Hippocampal formation (tissue), 2 donors: ENCODE measurements at regions not wholly inside any gene's neighbourhood (a gene's known extent, or its start where the extent isn't known, plus 50 kb on each side); places are given as distances from the start of the nearest gene placed in this dataset.

Source experiments
- DNase-seq, 2 donors: peaks; one replicate each; lab custom pipeline; 2025; lab: John Stamatoyannopoulos, UW

DNA sequence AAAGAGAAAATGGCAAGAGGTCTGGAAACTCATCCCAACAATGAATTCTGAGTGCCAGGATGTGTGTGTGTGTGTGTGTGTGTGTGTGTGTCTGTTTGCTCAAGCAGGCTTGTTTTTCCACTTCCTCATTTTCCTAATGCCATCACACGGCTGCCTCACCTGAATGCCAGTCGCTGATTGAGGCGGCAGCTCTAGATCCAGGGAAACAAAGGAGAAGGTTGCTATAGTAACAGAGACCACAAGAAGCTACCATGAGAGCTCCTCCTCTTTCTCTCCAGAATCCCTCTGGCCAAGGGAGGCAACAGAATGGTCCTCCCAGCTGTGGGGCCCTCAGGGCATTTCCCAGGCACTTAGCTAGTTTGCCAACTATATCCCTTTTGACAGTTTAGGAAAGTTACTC lies 241.1 kb upstream of the TSHZ2 start:
- no peak for DNase-seq

DNA sequence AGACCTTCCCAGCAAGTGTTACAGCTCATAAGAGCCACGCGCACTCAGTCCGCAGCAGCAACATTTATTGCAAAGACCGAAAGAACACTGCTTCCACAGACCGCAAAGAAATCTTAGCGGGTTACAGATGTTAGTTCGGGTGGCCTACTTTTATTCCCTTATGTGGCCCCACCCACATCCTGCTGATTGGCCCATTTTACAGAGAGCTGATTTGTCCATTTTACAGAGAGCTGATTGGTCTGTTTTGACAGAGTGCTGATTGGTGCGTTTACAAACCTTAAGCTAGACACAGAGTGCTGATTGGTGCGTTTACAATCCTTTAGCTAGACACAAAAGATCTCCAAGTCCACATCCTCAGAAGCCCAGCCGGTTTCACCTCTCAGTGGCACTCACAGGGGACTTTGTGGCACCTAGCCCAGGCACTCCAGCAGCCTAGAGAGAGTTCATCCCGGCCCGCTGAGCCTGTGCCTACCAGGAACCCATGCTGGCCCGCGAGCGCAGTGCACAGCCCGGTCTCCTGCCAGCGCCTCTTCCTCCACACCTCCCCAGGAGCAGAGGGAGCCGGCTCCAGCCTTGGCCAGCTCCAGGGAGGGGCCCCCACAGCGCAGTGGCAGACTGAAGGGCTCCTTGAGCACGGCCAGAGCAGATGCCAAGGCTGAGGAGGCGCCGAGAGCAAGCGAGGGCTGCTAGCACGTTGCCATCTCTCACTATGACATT lies 244.3 kb upstream of the TSHZ2 start:
- no peak for DNase-seq

- no peak for DNase-seq
Observed at GRCh38 chr20:52724541-52724940, 247.6 kb upstream of the TSHZ2 start.

GRCh38 chr20:52722926-52723688 lies 249.1 kb upstream of the TSHZ2 start:
- no peak for DNase-seq

GRCh38 chr20:52708137-52708536 lies 264.0 kb upstream of the TSHZ2 start:
- DNase-seq, result no peak

DNA sequence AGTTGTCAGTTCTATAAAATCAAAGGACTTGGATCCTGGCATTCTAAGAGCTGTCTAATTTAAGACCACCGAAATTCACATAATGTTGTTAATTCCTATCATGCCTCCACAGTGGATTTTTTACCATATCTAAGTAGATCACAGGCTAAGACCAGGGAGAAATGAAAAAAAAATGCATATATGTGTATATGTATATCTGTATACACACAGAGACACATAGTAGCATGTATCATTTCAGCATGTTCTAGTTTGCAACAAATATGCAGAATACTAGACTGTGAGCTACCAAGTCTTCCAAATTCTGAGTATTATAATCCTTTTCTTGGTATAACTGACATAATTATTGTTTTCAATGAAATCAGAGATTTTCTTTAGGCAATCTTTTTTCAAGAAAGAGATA lies 267.6 kb upstream of the TSHZ2 start:
- DNase-seq, result no peak

GRCh38 chr20:52688345-52688744 lies 283.8 kb upstream of the TSHZ2 start:
- DNase-seq, result no peak

- no peak for DNase-seq
Observed at GRCh38 chr20:52684905-52685304, 287.3 kb upstream of the TSHZ2 start.

DNA sequence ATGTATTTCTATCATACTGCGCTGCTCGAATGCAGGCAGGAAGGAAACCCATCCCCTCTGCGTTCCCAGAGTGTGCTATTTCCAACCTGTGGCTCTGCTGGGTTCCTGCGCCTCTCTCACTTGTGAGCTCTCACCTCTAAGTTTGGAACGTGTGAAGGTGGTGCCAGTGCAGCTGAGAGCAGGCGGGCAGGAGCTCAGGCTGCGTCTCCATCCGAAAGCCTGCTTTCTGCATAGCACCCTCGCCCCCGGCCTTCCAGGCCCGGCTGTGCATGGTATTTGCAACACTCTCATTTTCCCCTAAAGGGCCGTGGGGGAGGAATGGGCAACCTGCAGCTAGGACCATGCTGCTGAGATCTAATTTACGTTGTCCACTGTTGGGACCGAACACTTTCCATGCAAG lies 288.0 kb upstream of the TSHZ2 start:
- peak in 1 of 2 donors; percentile 25 for DNase-seq

DNA sequence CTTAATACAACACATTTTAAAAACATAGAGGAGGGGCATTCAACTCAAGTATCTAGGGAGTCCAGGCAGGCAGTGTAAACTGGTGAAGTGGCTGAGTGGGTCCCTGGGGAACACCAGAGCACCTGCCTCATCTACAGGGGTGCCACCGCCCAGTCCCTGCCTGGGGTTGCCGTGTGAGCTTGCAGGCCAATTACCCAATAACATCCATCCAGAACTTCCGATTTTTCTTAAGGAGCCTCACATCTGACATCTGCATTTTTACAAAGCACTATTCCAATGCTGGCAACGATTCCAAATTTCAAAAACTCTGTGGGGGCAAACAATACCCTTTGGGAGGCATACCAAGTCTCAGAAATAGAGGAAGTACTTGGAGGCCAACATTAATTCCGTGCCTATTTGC lies 288.4 kb upstream of the TSHZ2 start:
- no peak for DNase-seq

DNA sequence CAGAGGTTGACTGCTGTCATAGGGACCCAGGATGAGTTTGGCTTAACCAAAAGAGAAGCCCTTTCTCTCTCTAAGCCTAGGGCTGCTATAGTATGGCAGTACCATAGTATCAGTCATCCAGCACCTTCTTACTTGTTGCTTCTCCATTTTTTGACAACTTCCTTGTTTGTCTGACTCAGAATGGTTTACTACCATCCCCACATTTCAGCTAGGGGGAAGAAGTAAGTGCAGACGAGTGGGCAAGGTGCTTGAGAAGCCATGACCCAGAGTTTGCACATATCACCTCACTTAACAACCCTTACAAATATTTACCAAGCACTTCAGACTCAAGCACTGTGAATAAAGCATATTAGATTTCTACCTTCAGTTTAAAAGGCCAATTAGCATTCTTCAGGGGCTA lies 289.9 kb upstream of the TSHZ2 start:
- no peak for DNase-seq

- DNase-seq, result no peak
Observed at GRCh38 chr20:52681288-52681687, 290.9 kb upstream of the TSHZ2 start.

GRCh38 chr20:52677216-52677615 lies 294.9 kb upstream of the TSHZ2 start:
- no peak for DNase-seq

GRCh38 chr20:52676283-52676995 lies 295.7 kb upstream of the TSHZ2 start:
- DNase-seq, result no peak

DNA sequence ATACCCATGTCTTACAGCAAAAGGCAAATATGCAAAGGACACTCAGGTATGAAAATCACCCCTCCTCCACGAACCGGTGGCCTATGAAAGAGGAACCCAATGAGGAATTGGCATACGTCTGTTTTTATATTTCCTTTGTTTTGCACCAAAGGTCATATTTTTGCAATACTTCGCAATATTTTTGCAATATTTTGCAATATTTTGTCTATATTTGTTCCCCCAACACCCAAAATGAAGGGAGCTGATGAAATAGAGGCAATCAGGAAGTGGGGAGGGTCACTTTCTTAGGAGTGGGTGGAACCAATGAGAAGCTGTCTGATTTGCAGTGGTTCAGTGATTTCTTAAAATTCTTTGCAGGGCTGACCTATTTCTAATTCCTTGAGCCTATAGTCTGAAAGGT lies 296.8 kb upstream of the TSHZ2 start:
- DNase-seq, result no peak

DNA sequence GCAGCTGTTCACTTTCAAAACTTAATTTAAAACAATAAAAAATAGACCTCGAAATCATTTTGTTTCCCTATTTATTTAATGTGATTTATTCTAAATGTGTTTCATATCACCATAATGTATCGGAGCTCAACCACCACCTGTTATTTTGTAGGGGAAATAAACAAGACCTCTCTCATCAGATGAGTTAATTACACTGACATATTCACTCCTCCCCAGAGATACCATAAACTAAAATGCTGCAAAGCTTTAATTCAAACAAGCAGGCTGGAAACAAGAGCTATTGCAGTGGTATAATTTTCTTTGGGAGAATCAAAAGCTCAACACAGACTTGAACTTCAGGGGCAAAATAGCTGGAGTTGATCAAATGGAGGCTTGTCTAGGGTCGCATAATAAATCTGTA lies 303.5 kb upstream of the TSHZ2 start:
- no peak for DNase-seq

GRCh38 chr20:52667358-52667757 lies 304.8 kb upstream of the TSHZ2 start:
- no peak for DNase-seq

DNA sequence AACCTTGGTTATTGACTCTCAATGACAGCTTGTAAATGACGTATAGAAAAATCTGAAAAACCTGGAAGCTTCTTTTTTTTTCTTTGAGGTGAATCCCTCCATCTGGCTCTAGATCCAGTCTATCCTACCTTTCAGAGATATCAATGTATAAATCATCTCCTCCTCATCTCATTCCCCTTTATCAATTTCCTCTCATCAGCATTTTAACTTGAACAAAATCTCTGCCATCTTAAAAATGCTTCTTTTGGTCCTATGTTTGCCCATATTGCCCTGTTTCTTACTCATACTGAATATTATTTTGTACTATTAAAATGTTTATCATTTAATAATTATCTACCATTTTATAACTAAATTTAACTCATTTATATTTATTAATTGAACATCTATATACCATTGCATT lies 306.7 kb upstream of the TSHZ2 start:
- DNase-seq, result no peak

DNA sequence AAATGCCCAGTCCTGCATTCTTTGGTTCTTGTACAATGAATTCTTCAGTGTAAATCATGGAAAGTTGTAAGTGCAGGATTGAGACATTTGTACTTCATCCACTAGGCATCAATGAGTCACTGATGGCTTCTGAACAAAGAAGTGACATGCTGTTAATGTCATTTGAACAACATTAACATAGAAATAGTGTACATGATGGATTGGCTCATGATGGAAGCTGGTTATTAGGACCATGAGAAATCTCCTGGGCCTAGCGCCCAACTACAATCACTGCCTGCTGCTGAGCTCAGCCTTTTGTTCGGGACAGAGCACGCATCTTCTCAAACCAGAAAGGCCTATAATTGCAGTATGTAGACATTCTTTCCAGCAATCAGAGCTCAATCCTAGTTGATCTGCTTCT lies 316.8 kb upstream of the TSHZ2 start:
- DNase-seq, result no peak

- DNase-seq, result no peak
Observed at GRCh38 chr20:52654567-52654966, 317.6 kb upstream of the TSHZ2 start.

GRCh38 chr20:52652271-52652670 lies 319.9 kb upstream of the TSHZ2 start:
- no peak for DNase-seq

GRCh38 chr20:52649727-52650126 lies 322.4 kb upstream of the TSHZ2 start:
- no peak for DNase-seq

GRCh38 chr20:52645822-52646221 lies 326.3 kb upstream of the TSHZ2 start:
- DNase-seq, result no peak
